SK-N-SH treated with all-trans-retinoic acid at 6 μM for 48 hours (cell line): ENCODE measurements at regions not wholly inside any gene's neighbourhood (a gene's known extent, or its start where the extent isn't known, plus 50 kb on each side); places are given as distances from the start of the nearest gene placed in this dataset.

ENCODE experiments used
- ARNTL ChIP-seq: fragments of 450-650 bp; formaldehyde crosslinking; IDR thresholded peaks from 2 replicates; pipeline ENCODE4 v1.5.0; 2020; ENCODE audit warnings: low read depth, mild to moderate bottlenecking, moderate library complexity, borderline replicate concordance
- GLIS3 ChIP-seq: fragments of 250-450 bp; sonication (Bioruptor Pico); IDR thresholded peaks from 2 replicates; pipeline ENCODE4 v1.5.0; 2020; ENCODE audit warnings: mild to moderate bottlenecking, moderate library complexity
- RARB ChIP-seq: fragments of 250-450 bp; sonication (Bioruptor Pico); IDR thresholded peaks from 2 replicates; pipeline ENCODE4 v1.8.0; 2021; ENCODE audit warnings: mild to moderate bottlenecking, moderate library complexity
- TOX ChIP-seq: fragments of 250-450 bp; sonication (Bioruptor Pico); IDR thresholded peaks from 2 replicates; pipeline ENCODE4 v1.8.0; 2021; ENCODE audit warnings: mild to moderate bottlenecking, moderate library complexity, borderline replicate concordance
- ZFP3 ChIP-seq: fragments of 250-450 bp; sonication (Bioruptor Pico); IDR thresholded peaks from 2 replicates; pipeline ENCODE4 v1.5.0; 2020; ENCODE audit warnings: mild to moderate bottlenecking, moderate library complexity
- ZNF70 ChIP-seq: fragments of 450-650 bp; formaldehyde crosslinking; IDR thresholded peaks from 2 replicates; pipeline ENCODE4 v1.5.0; 2020; ENCODE audit warnings: mild to moderate bottlenecking, moderate library complexity
- TF ChIP-seq, protein P1 (sequence below): fragments of 250-450 bp; sonication (Bioruptor Pico); IDR thresholded peaks from 2 replicates; pipeline ENCODE4 v1.8.0; 2020; ENCODE audit warnings: mild to moderate bottlenecking, moderate library complexity, borderline replicate concordance

DNA sequence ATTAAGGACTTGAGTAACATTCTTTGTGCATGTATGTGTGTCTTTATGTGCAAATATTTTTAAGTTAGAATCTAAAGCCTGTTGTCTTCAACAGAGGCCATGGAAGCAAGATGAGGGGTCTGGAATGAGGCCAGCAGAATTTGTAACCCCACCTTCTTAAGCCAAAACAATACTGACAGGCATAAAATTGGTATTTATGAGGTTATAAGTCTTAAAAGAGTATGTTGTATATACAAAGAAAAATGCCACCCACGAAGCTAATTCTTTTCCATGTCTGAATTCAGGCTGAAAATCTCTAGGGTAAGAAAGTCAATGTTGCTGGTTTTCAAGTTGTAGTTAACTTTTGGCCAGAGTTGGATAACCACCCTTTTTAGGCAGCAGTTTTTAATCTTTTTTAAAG is 86.2 kb upstream of the TMTC1 start:
- TF ChIP-seq ZNF70, result no peak
- no peak for TF ChIP-seq TOX (CRISPR knock-in tag)
- TF ChIP-seq RARB (CRISPR knock-in tag), result no peak
- no peak for TF ChIP-seq GLIS3 (CRISPR knock-in tag)
- TF ChIP-seq ARNTL (CRISPR knock-in tag), result no peak
- TF ChIP-seq ZFP3, result no peak
- TF ChIP-seq, protein P1, sequence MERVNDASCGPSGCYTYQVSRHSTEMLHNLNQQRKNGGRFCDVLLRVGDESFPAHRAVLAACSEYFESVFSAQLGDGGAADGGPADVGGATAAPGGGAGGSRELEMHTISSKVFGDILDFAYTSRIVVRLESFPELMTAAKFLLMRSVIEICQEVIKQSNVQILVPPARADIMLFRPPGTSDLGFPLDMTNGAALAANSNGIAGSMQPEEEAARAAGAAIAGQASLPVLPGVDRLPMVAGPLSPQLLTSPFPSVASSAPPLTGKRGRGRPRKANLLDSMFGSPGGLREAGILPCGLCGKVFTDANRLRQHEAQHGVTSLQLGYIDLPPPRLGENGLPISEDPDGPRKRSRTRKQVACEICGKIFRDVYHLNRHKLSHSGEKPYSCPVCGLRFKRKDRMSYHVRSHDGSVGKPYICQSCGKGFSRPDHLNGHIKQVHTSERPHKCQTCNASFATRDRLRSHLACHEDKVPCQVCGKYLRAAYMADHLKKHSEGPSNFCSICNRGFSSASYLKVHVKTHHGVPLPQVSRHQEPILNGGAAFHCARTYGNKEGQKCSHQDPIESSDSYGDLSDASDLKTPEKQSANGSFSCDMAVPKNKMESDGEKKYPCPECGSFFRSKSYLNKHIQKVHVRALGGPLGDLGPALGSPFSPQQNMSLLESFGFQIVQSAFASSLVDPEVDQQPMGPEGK, result no peak
